Panc1 (cell line): ENCODE measurements at regions not wholly inside any gene's neighbourhood (a gene's known extent, or its start where the extent isn't known, plus 50 kb on each side); places are given as distances from the start of the nearest gene placed in this dataset.

Source experiments
- ATAC-seq: fragments of 200-7000 bp; cut with Tn5 transposase; 2 replicates; pipeline ENCODE4 v1.9.1; 2020; ENCODE audit warnings: mild to moderate bottlenecking, moderate library complexity
- BruUV-seq: library from RNA; stranded (reverse); fragments of 400-500 nt; replicated peaks from 2 replicates; lab custom pipeline; 2021; lab: Mats Ljungman, UMichigan
- CTCF ChIA-PET: fragments of 300-600 bp; sonication (Branson Sonifier 250); formaldehyde crosslinking; loops from one replicate; lab custom pipeline; 2022; ENCODE audit warnings: antibody characterized with exemption; lab: Charles Lee
- POLR2A ChIA-PET: fragments of 300-600 bp; sonication (Branson Sonifier 250); formaldehyde crosslinking; loops from one replicate; lab custom pipeline; 2022; ENCODE audit warnings: antibody characterized with exemption; lab: Charles Lee
- DNase-seq: peaks from one replicate; pipeline ENCODE4 v3.0.0-alpha.2; 2010; ENCODE audit warnings: low read depth, low spot score
- H3K27ac ChIP-seq: 2 replicates; pipeline ENCODE4 v1.5.1; 2011; ENCODE audit warnings: mild to moderate bottlenecking, low read length, inconsistent platforms
- H3K27me3 ChIP-seq: fragments of 200-500 bp; sonication (Bioruptor generic); 2 replicates; pipeline ENCODE4 v1.6.0; 2014; ENCODE audit warnings: low read length, inconsistent platforms; ENCODE audit not compliant: control insufficient read depth, insufficient read depth
- H3K36me3 ChIP-seq: fragments of 200-500 bp; sonication (Bioruptor generic); 2 replicates; pipeline ENCODE4 v1.5.1; 2014; ENCODE audit warnings: inconsistent platforms, mild to moderate bottlenecking, low read length, moderate library complexity; ENCODE audit not compliant: control insufficient read depth, insufficient read depth
- H3K4me1 ChIP-seq: 2 replicates; pipeline ENCODE4 v1.5.1; 2011; ENCODE audit warnings: inconsistent platforms, mild to moderate bottlenecking, low read length, moderate library complexity; ENCODE audit not compliant: control insufficient read depth, insufficient read depth
- H3K4me3 ChIP-seq, 2 experiments: 2 replicates each; pipeline ENCODE4 v1.5.1; 2011 to 2012; ENCODE audit warnings: low read depth in 2 of 2, low read length in 2 of 2, mild to moderate bottlenecking in 2 of 2, inconsistent platforms in 1 of 2, moderate library complexity in 1 of 2
- H3K9me3 ChIP-seq: fragments of 200-500 bp; sonication (Bioruptor generic); 2 replicates; pipeline ENCODE4 v1.5.1; 2014; ENCODE audit warnings: low read depth, mild to moderate bottlenecking, inconsistent platforms, low read length, moderate library complexity; ENCODE audit not compliant: control insufficient read depth, insufficient read depth
- CTCF ChIP-seq: fragments of 450-650 bp; IDR thresholded peaks from 2 replicates; pipeline ENCODE4 v1.5.1; 2017; ENCODE audit warnings: mild to moderate bottlenecking
- POLR2AphosphoS5 ChIP-seq: IDR thresholded peaks from 2 replicates; pipeline ENCODE4 v1.6.1; 2012; ENCODE audit warnings: mild to moderate bottlenecking, low read depth, low read length, moderate library complexity
- REST ChIP-seq, 2 experiments: IDR thresholded peaks; 2 replicates each; pipeline ENCODE4 v1.6.1; 2011 to 2012; ENCODE audit warnings: low read depth in 2 of 2, control low read depth in 1 of 2, low read length in 1 of 2, mild to moderate bottlenecking in 1 of 2, moderate library complexity in 1 of 2; ENCODE audit not compliant: insufficient read depth in 1 of 2
- SIN3A ChIP-seq: IDR thresholded peaks from 2 replicates; pipeline ENCODE4 v1.6.1; 2012; ENCODE audit warnings: low read depth, mild to moderate bottlenecking, low read length, moderate library complexity, borderline replicate concordance; ENCODE audit not compliant: insufficient read depth
- TCF7L2 ChIP-seq: IDR thresholded peaks from 2 replicates; pipeline ENCODE4 v1.6.1; 2011; ENCODE audit warnings: mild to moderate bottlenecking, low read depth, low read length, inconsistent platforms
- in situ Hi-C: cut with HindIII; loops from 2 replicates; pipeline ENCODE4 v1.10.0; 2016; ENCODE audit warnings: low sequenced_read_pairs, low pct_unique_long_range_greater_than_20kb
- intact Hi-C: fragments of 100-400 bp; cut with micrococcal nuclease; formaldehyde crosslinking; loops from one replicate; pipeline ENCODE4 v1.10.0; 2022; ENCODE audit not compliant: unreplicated experiment

GRCh38 chr6:91965872-91966271, 1379.0 kb upstream of the MAP3K7 start:
- no peak overlapping the region for H3K4me3 ChIP-seq
- POLR2A ChIA-PET, result no interaction called here
- no peaks in the 10 kb centered on the region for H3K4me1 ChIP-seq
- in situ Hi-C loops (no loop called here), intact Hi-C loops (no loop called here)
- no TSS peak for BruUV-seq
- no peaks in the 10 kb centered on the region for H3K9me3 ChIP-seq
- no peaks in the 10 kb centered on the region for H3K27me3 ChIP-seq
- CTCF ChIA-PET, result no interaction called here
- no peak overlapping the region for H3K27ac ChIP-seq
- ATAC-seq, result no peak
- H3K36me3 ChIP-seq, result no peaks in the 10 kb centered on the region
- no peak for TF ChIP-seq CTCF
- no peak for TF ChIP-seq SIN3A
- no peak for TF ChIP-seq REST (IDR thresholded peaks at IDR 0.05; ENCODE audit: insufficient read depth in 1 of 2, low read depth in 2 of 2, low read length in 1 of 2)
- no peak for TF ChIP-seq TCF7L2
- no peak for TF ChIP-seq POLR2AphosphoS5
- DNase-seq, result no peak

- in situ Hi-C loops, result no loop called here
- no peak for TF ChIP-seq POLR2AphosphoS5
- no peak for TF ChIP-seq SIN3A
- TF ChIP-seq TCF7L2, result no peak
These were observed 1374.8 kb upstream of the MAP3K7 start for GRCh38 chr6:91961671-91962070.

GRCh38 chr6:91961236-91961635, 1374.4 kb upstream of the MAP3K7 start:
- H3K9me3 ChIP-seq, result no peaks in the 10 kb centered on the region; the same call in 1 of the 2 replicates
- ChIA-PET CTCF (no interaction called here), POLR2A (no interaction called here)
- TF ChIP-seq REST (IDR thresholded peaks at IDR 0.05; ENCODE audit: insufficient read depth in 1 of 2, low read depth in 2 of 2, low read length in 1 of 2), result no peak
- TF ChIP-seq SIN3A, result no peak
- no peak for TF ChIP-seq POLR2AphosphoS5
- no peak for TF ChIP-seq TCF7L2
- no peak for TF ChIP-seq CTCF
- in situ Hi-C loops (no loop called here), intact Hi-C loops (no loop called here)
- no peaks in the 10 kb centered on the region for H3K36me3 ChIP-seq
- no peak for DNase-seq
- no peaks in the 10 kb centered on the region for H3K27me3 ChIP-seq
- no TSS peak for BruUV-seq
- no peaks in the 10 kb centered on the region for H3K4me1 ChIP-seq
- no peak overlapping the region for H3K27ac ChIP-seq
- H3K4me3 ChIP-seq, result no peak overlapping the region
- no peak for ATAC-seq

More at GRCh38 chr6:91961671-91962070, 1374.8 kb upstream of the MAP3K7 start:
- ATAC-seq (no peak), DNase-seq (no peak)
- ChIA-PET CTCF (no interaction called here), POLR2A (no interaction called here)
- H3K4me1 ChIP-seq, result no peaks in the 10 kb centered on the region
- no peaks in the 10 kb centered on the region for H3K27me3 ChIP-seq
- H3K4me3 ChIP-seq, result no peak overlapping the region
- no peak overlapping the region for H3K27ac ChIP-seq
- intact Hi-C loops, result no loop called here
- no TSS peak for BruUV-seq
- H3K36me3 ChIP-seq, result no peaks in the 10 kb centered on the region
- no peaks in the 10 kb centered on the region; the same call in 1 of the 2 replicates for H3K9me3 ChIP-seq
